ENCODE measurements at regions not wholly inside any gene's neighbourhood (a gene's known extent, or its start where the extent isn't known, plus 50 kb on each side); places are given as distances from the start of the nearest gene placed in this dataset.

DNA sequence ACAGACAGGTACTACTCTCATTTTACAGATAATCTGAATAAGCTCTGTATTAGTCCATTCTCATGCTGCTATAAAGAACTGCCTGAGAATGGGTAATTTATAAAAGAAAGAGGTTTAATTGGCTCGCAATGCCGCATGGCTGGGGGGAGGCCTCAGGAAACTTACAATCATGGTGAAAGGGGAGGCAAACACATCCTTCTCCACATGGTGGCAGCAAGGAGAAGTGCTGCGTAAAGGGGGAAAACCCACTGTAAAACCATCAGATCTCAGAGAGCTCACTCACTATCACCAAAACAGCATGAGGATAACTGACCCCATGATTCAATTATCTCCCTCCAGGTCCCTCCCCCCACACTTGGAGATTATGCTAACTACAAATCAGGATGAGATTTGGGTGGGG lies 254.4 kb downstream of the KCNE4 start:
- Histone ChIP-seq H3K4me3 (no peak overlapping the region), H3K27ac (no peak overlapping the region), H3K4me1 (no peaks in the 10 kb centered on the region), H3K27me3 (no peaks in the 10 kb centered on the region), H3K9me3 (no peaks in the 10 kb centered on the region), H3K36me3 (no peaks in the 10 kb centered on the region)
- in situ Hi-C loops (cut with MboI; ENCODE audit: low sequenced_read_pairs in 4 of 4): no loop called here
- ATAC-seq (no peak), DNase-seq (no peak)
- intact Hi-C loops (cut with DNase I; ENCODE audit: low total_unique reads): no loop called here
- no peak for TF ChIP-seq POLR2A (IDR thresholded peaks at IDR 0.05)
- TF ChIP-seq, protein P1, sequence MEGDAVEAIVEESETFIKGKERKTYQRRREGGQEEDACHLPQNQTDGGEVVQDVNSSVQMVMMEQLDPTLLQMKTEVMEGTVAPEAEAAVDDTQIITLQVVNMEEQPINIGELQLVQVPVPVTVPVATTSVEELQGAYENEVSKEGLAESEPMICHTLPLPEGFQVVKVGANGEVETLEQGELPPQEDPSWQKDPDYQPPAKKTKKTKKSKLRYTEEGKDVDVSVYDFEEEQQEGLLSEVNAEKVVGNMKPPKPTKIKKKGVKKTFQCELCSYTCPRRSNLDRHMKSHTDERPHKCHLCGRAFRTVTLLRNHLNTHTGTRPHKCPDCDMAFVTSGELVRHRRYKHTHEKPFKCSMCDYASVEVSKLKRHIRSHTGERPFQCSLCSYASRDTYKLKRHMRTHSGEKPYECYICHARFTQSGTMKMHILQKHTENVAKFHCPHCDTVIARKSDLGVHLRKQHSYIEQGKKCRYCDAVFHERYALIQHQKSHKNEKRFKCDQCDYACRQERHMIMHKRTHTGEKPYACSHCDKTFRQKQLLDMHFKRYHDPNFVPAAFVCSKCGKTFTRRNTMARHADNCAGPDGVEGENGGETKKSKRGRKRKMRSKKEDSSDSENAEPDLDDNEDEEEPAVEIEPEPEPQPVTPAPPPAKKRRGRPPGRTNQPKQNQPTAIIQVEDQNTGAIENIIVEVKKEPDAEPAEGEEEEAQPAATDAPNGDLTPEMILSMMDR (IDR thresholded peaks at IDR 0.05 in 4 of 5, conservative IDR thresholded peaks at IDR 0.05 in 1 of 5): no peak

DNA sequence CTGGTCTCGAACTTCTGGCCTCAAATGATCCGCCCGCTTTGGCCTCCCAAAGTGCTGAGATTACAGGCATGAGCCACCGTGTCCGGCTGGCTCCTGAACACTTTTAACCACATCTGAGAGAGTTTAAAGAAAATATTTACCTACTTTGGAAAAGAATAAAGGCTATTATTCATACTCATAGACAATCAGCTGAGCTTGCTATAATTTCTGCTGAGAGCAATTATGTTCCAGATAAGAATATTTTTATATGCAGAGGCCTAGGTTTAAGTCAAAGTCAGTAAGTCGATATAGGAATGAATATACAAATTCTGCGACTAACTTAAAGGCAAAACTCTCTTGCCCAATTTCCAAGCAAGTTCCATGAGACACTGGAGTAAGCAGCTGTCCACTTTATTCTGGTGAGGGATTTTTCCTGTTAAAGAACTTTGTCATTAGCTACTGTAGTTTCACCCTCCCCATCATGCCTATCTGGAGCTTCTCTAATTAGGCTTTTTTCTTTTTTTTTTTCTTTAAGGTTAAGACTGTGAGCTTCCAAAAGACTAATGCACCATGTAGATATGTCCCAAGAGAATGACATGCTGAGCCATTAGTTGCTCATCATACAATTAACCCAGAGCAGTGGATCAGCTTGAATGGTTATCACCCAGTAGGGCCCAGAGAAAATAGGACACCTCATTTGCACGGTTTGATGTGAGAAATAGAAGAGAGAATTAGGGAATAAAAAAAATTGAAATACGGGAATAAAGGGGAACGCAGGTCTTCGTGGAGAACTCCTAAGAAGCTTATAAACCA lies 260.1 kb downstream of the KCNE4 start:
- Histone ChIP-seq H3K27me3 (no peaks in the 10 kb centered on the region), H3K27ac (no peak overlapping the region), H3K9me3 (no peaks in the 10 kb centered on the region), H3K36me3 (no peaks in the 10 kb centered on the region), H3K4me1 (no peaks in the 10 kb centered on the region), H3K4me3 (no peak overlapping the region)
- no peak for TF ChIP-seq POLR2A (IDR thresholded peaks at IDR 0.05)
- TF ChIP-seq, protein P1 (IDR thresholded peaks at IDR 0.05 in 4 of 5, conservative IDR thresholded peaks at IDR 0.05 in 1 of 5): no peak
- DNase-seq (no peak), ATAC-seq (no peak)
- intact Hi-C loops (cut with DNase I; ENCODE audit: low total_unique reads) (no loop called here), in situ Hi-C loops (cut with MboI; ENCODE audit: low sequenced_read_pairs in 4 of 4) (no loop called here)

DNA sequence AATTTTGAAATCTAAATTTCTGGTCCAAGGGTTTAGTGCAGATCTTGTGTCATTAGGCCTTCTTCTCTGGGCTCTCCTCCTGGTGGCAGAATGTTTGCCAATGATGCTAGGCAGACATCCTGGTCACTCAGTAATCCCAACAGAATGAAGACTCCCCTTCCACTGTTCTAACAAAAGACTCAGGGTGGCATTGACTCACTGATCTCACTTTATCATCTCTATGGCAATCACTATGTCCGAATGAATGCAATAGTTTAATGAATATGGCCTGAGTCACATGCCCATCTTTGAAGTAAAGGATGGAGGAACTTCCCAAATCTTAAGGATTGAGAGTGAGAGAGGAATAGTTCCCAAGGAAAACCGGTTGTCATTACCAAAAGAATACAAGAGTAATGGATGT lies 261.1 kb downstream of the KCNE4 start:
- TF ChIP-seq, protein P1 (IDR thresholded peaks at IDR 0.05 in 4 of 5, conservative IDR thresholded peaks at IDR 0.05 in 1 of 5): no peak
- no peak for TF ChIP-seq POLR2A (IDR thresholded peaks at IDR 0.05)
- intact Hi-C loops (cut with DNase I; ENCODE audit: low total_unique reads): no loop called here
- no peaks in the 10 kb centered on the region for H3K4me1 ChIP-seq
- DNase-seq (no peak), ATAC-seq (no peak)
- H3K36me3 ChIP-seq: no peaks in the 10 kb centered on the region
- no peak overlapping the region for H3K27ac ChIP-seq
- no peak overlapping the region for H3K4me3 ChIP-seq
- no peaks in the 10 kb centered on the region for H3K9me3 ChIP-seq
- no peaks in the 10 kb centered on the region for H3K27me3 ChIP-seq
- in situ Hi-C loops (cut with MboI; ENCODE audit: low sequenced_read_pairs in 4 of 4): no loop called here

DNA sequence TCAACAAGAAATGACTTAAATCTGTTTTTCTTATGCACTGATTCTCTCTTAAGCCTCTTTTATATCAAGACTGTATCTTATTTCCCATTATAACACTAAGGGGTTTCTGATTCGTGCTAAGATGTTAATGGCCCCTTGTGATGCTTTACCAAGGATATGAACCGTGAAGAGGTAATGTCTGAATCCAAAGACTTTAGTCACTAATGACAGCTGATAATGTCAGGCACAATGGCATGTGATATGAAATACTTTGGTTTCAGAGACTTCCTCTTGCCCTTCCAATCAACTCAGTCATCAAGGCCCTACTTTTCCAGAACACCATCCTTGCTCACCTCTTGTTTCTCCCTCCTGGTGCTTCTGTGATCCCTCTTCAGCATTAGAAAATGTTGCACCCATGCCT lies 262.8 kb downstream of the KCNE4 start:
- Histone ChIP-seq H3K27ac (no peak overlapping the region), H3K4me3 (no peak overlapping the region), H3K36me3 (no peaks in the 10 kb centered on the region), H3K27me3 (no peaks in the 10 kb centered on the region), H3K9me3 (no peaks in the 10 kb centered on the region), H3K4me1 (no peaks in the 10 kb centered on the region)
- in situ Hi-C loops (cut with MboI; ENCODE audit: low sequenced_read_pairs in 4 of 4) (no loop called here), intact Hi-C loops (cut with DNase I; ENCODE audit: low total_unique reads) (no loop called here)
- DNase-seq (no peak), ATAC-seq (no peak)
- no peak for TF ChIP-seq POLR2A (IDR thresholded peaks at IDR 0.05)
- TF ChIP-seq, protein P1 (IDR thresholded peaks at IDR 0.05 in 4 of 5, conservative IDR thresholded peaks at IDR 0.05 in 1 of 5): no peak

DNA sequence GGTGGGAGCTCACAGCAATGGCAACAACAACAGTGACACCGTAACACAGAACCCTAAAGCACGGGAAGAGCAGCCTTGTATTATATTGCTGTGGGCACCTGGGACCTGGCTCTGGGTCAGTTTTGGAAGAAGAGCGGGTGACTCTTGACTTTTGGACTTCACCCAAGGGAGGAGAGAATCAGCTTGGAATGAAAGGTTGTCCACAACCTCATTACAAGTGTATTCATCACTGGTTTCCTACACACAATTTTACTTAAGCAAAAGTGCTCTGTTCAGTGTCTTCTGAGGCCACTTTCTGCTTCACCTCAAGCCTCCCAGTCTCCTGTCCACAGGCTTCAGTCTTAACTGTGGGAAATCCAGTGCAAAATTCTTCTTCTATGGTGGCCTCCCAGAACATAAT lies 263.8 kb downstream of the KCNE4 start:
- ATAC-seq: no peak
- no peak for DNase-seq
- H3K27me3 ChIP-seq: no peaks in the 10 kb centered on the region
- no peaks in the 10 kb centered on the region for H3K4me1 ChIP-seq
- in situ Hi-C loops (cut with MboI; ENCODE audit: low sequenced_read_pairs in 4 of 4) (no loop called here), intact Hi-C loops (cut with DNase I; ENCODE audit: low total_unique reads) (no loop called here)
- no peaks in the 10 kb centered on the region for H3K9me3 ChIP-seq
- H3K4me3 ChIP-seq: no peak overlapping the region
- TF ChIP-seq, protein P1 (IDR thresholded peaks at IDR 0.05 in 4 of 5, conservative IDR thresholded peaks at IDR 0.05 in 1 of 5): no peak
- no peak for TF ChIP-seq POLR2A (IDR thresholded peaks at IDR 0.05)
- no peak overlapping the region for H3K27ac ChIP-seq
- no peaks in the 10 kb centered on the region for H3K36me3 ChIP-seq

Measured in gastrocnemius medialis (tissue), 4 donors.